ENCODE measurements at regions not wholly inside any gene's neighbourhood (a gene's known extent, or its start where the extent isn't known, plus 50 kb on each side); places are given as distances from the start of the nearest gene placed in this dataset.
A peak's percentile ranks its signal among the peaks of the same experiment; 100 is the strongest.

- TF ChIP-seq CTCF (IDR thresholded peaks at IDR 0.05) (peak; percentile 37 to 79 (median 66)), POLR2A (IDR thresholded peaks at IDR 0.05) (no peak)
Measured at GRCh38 chr1:185670187-185670627, 64.0 kb upstream of the HMCN1 start.
